ENCODE measurements at regions not wholly inside any gene's neighbourhood (a gene's known extent, or its start where the extent isn't known, plus 50 kb on each side); places are given as distances from the start of the nearest gene placed in this dataset.
A peak's percentile ranks its signal among the peaks of the same experiment; 100 is the strongest.

DNA sequence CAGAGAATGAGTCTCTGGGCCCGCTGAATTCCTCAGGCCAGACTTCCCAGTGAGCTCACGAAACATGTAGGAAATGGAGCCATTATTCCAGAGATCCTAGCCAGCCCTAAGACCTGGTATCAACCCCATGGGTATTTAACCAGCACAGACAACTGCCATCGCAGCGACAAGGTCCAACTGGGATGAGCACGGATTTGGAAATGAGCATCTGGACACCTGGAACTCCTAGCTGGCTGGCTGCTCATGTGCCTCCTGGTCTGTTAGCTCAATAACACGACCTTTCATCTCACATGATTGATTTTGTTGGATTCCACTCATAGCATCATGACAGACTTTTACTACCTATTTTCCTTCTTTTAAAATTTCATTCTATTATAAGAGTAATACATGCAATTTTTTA is 51.0 kb downstream of the POU3F3 start:
- Mint-ChIP-seq H3K27me3 (peaks cover 7% of the 10 kb centered on the region), H3K4me3 (no peak overlapping the region), H3K9me3 (no peaks in the 10 kb centered on the region), H3K27ac (no peak overlapping the region), H3K36me3 (no peaks in the 10 kb centered on the region), H3K4me1 (no peaks in the 10 kb centered on the region)

DNA sequence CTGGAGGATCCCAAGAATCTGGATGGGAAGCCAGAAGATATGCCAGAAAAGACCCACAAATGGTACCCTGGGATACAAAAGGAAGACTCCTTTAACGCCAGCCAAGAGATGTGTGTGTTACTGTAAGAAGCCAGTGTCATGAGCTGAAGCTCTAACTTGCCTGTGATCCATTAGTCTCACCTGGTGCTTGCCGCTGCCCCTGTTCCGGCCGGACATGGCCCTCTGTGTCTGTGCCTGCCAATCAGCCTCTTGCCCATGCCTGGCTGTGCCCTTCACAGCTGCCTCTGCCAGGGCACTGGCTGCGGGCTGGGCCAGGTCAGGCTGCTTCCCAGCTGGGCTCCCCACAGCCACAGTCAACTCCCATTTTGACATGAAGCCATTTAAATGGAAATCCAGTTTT is 55.4 kb downstream of the POU3F3 start:
- Mint-ChIP-seq H3K9me3 (no peaks in the 10 kb centered on the region), H3K4me1 (no peaks in the 10 kb centered on the region), H3K36me3 (no peaks in the 10 kb centered on the region), H3K4me3 (no peak overlapping the region), H3K27ac (no peak overlapping the region), H3K27me3 (peaks cover 9% of the 10 kb centered on the region)

DNA sequence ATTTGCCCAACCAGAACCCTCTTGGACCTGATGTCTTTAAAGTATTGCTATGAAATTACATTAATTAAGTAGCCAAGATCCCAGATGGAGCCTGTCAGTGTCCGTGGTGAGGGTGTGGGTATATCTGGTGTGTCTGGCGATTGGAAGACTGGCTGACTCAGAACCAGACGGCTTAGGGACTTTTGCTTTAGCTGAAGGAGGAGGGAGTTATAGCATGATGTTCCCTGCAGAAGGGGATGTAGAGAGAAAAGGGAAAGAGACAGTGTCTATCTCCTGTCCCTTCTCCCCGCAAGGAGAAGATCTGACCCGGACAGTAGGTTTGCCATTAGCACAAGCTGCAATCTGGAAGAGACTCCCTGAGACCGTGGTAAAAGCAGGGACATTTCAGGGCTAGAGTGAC is 60.6 kb downstream of the POU3F3 start:
- Mint-ChIP-seq H3K4me1 (no peaks in the 10 kb centered on the region), H3K27ac (no peak overlapping the region), H3K4me3 (no peak overlapping the region), H3K9me3 (no peaks in the 10 kb centered on the region), H3K27me3 (peaks cover 2% of the 10 kb centered on the region), H3K36me3 (no peaks in the 10 kb centered on the region)

DNA sequence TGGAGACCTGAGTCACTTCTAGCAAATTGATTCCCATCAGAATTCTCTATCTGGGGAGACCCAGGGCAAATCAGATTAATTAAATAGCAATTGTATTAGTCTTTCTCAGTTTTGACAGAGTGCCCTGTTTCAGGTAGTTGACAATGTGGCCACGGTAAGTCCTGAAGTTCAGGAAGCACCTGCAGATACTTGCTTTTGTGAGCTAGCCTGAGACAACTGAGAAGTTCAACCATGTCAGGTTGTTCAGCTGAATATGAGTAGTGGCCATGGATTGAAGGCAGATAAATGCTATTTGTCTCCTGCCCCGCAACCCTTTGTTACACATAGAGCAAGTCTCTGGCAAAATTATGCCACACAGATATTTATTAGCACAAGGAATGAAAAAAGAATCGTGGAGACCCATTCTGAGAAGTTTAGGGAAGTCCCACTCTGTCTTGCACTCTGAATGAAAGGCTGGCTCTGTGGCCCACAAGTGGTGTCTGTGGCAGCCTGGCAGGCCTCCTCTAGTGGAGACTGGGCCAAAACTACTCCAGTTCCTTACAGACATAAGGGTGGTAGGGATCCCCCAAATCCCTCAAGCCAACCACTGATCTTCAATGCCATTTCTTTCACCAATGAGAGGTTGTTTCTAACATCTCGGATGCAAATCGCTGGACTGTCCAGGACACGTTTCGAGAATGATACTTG is 61.3 kb downstream of the POU3F3 start:
- Mint-ChIP-seq H3K4me1 (no peaks in the 10 kb centered on the region), H3K27ac (no peak overlapping the region)

GRCh38 chr2:104919127-104919526 is 65.2 kb downstream of the POU3F3 start:
- no peak overlapping the region for H3K27ac Mint-ChIP-seq

More for the DNA sequence above, 61.3 kb downstream of the POU3F3 start:
- no peaks in the 10 kb centered on the region for H3K9me3 Mint-ChIP-seq
- H3K4me3 Mint-ChIP-seq: no peak overlapping the region
- no peaks in the 10 kb centered on the region for H3K36me3 Mint-ChIP-seq
- peaks cover 4% of the 10 kb centered on the region for H3K27me3 Mint-ChIP-seq

GRCh38 chr2:104923665-104924064 is 69.8 kb downstream of the POU3F3 start:
- Mint-ChIP-seq H3K9me3 (peaks cover 5% of the 10 kb centered on the region), H3K27ac (no peak overlapping the region), H3K4me1 (no peaks in the 10 kb centered on the region), H3K4me3 (no peak overlapping the region), H3K36me3 (no peaks in the 10 kb centered on the region), H3K27me3 (peaks cover 9% of the 10 kb centered on the region)

More at GRCh38 chr2:104919127-104919526, 65.2 kb downstream of the POU3F3 start:
- H3K4me3 Mint-ChIP-seq: no peak overlapping the region
- H3K4me1 Mint-ChIP-seq: no peaks in the 10 kb centered on the region
- H3K9me3 Mint-ChIP-seq: peaks cover 5% of the 10 kb centered on the region
- peaks cover 6% of the 10 kb centered on the region for H3K27me3 Mint-ChIP-seq
- H3K36me3 Mint-ChIP-seq: no peaks in the 10 kb centered on the region

DNA sequence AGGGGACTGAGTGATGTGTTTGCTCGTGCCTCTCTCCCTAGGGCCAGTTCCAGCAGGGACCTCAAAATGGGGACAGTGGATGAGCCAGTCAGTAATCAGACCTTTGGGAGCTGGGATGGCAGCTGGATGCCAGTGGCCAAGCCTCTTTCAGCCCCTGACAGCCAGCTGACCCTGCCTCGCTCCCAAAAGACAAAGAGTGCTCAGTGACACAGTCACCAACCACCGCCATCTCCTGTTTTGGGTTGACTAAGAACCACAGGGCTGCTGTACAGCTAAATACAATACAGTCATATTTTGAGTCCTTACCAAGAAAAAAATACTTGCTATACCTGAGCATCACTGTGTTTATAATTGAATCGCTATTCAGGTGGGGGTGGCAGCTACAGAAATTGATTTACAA is 75.7 kb downstream of the POU3F3 start:
- Mint-ChIP-seq H3K36me3 (no peaks in the 10 kb centered on the region), H3K4me3 (no peak overlapping the region), H3K27ac (no peak overlapping the region), H3K27me3 (peaks cover under 1% of the 10 kb centered on the region), H3K9me3 (no peaks in the 10 kb centered on the region), H3K4me1 (no peaks in the 10 kb centered on the region)

DNA sequence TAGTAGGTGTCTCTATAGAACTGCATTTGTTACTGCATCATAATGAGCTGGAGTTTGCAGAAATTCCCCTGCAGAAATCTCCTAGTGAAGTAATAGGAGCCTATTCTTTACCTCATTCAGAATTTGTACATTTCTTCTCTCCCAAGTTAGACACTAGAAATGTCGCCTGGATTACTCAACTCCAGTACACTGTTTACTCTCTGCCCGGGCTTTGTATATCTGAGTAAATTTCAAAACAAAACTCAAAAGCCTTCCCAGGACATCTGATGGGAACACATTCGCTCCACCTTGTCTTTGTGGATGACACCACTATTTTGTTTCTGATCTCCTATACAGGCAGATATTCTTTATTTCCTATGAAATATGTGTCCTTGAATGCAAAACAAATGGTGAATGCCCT is 76.8 kb downstream of the POU3F3 start:
- H3K36me3 Mint-ChIP-seq: no peaks in the 10 kb centered on the region
- H3K9me3 Mint-ChIP-seq: no peaks in the 10 kb centered on the region
- H3K27me3 Mint-ChIP-seq: no peaks in the 10 kb centered on the region
- no peaks in the 10 kb centered on the region for H3K4me1 Mint-ChIP-seq
- no peak overlapping the region for H3K4me3 Mint-ChIP-seq
- H3K27ac Mint-ChIP-seq: no peak overlapping the region

DNA sequence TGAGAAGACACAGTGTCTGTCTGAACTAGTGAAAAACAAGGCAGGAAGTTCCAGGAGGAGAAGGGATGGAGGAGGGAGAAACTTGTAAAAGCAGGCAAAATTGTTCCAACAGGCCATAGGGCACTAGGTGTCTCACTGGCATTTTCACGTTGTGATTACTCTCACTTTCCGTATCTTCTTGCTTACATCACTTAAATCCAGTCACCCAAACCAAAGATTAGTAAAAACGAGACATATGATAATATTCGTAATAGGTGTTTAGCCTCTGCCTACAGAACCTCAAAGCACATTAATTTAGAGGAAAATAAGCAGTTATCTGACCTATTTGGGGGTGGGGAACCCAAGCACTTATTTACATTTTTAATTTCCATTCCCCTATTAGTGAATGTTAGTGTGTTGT is 78.3 kb downstream of the POU3F3 start:
- Mint-ChIP-seq H3K36me3 (no peaks in the 10 kb centered on the region), H3K4me3 (no peak overlapping the region), H3K27ac (no peak overlapping the region), H3K27me3 (no peaks in the 10 kb centered on the region), H3K9me3 (no peaks in the 10 kb centered on the region), H3K4me1 (no peaks in the 10 kb centered on the region)

- peaks cover 2% of the 10 kb centered on the region for H3K4me1 Mint-ChIP-seq
- H3K4me3 Mint-ChIP-seq: no peak overlapping the region
- H3K27me3 Mint-ChIP-seq: peaks cover under 1% of the 10 kb centered on the region
- no peaks in the 10 kb centered on the region for H3K9me3 Mint-ChIP-seq
- no peaks in the 10 kb centered on the region for H3K36me3 Mint-ChIP-seq
- no peak overlapping the region for H3K27ac Mint-ChIP-seq
These were observed 79.4 kb downstream of the POU3F3 start for GRCh38 chr2:104933151-104933917.

GRCh38 chr2:104936527-104936926 is 82.6 kb downstream of the POU3F3 start:
- H3K9me3 Mint-ChIP-seq: no peaks in the 10 kb centered on the region
- H3K36me3 Mint-ChIP-seq: no peaks in the 10 kb centered on the region
- no peak overlapping the region for H3K27ac Mint-ChIP-seq
- H3K27me3 Mint-ChIP-seq: peaks cover 4% of the 10 kb centered on the region
- no peak overlapping the region for H3K4me3 Mint-ChIP-seq
- H3K4me1 Mint-ChIP-seq: peaks cover 5% of the 10 kb centered on the region

GRCh38 chr2:104938231-104938941 is 84.5 kb downstream of the POU3F3 start:
- H3K9me3 Mint-ChIP-seq: no peaks in the 10 kb centered on the region
- H3K27ac Mint-ChIP-seq: no peak overlapping the region
- peak overlapping the region; percentile 19 for H3K4me3 Mint-ChIP-seq
- no peaks in the 10 kb centered on the region for H3K36me3 Mint-ChIP-seq
- peaks cover 5% of the 10 kb centered on the region for H3K4me1 Mint-ChIP-seq
- H3K27me3 Mint-ChIP-seq: peaks cover 6% of the 10 kb centered on the region

DNA sequence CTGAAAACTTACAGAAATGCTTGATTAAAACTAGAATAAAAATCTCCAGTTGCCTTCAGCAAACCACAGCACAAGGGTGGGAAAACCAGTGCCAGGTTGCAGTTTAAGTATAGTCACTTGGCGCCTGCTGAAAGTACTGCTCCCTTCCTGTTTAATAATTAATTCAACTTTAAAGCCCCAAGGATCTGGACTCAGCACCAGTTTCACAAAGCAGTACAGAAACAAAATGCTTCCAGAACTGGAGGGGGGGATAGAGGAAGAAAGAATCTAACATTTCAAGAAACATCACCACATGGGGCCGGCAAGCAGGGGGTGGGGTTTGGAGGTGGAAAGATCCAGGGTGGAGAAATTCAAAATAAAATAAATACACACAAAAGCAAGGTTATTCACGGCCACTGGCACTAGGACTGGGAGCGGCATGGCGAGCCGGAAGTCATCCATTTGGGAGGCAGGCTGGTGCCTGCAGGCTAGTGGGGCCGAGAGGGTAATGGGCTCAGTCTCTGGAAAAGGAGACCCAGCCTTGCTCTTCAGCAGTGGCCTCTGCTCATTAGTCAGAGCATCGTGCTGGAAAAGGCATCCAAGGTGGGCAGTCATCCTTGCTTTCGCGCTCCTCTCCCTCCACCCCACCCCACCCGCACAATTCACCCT is 85.8 kb downstream of the POU3F3 start:
- Mint-ChIP-seq H3K9me3 (no peaks in the 10 kb centered on the region), H3K27me3 (peaks cover 8% of the 10 kb centered on the region), H3K4me3 (no peak overlapping the region), H3K27ac (no peak overlapping the region), H3K36me3 (no peaks in the 10 kb centered on the region), H3K4me1 (peaks cover 5% of the 10 kb centered on the region)

DNA sequence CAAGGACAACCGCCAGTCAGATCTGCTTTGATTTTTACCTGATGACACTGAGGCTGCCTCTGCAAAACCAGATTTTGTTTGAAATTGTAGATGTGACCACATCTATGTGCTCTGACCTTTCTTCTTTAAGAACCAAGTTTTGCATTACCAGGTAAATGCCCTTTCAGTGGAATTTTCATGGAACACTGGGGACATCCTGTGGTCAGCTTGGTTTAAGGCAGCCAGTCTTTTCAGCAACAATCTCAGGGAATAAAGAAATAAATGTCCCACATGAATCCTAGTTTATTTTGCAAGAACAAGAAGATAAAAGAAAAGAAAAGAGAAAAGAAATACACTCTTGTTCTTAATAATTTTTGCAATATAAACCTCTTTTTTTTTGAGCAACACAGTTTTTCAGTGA is 90.6 kb downstream of the POU3F3 start:
- Mint-ChIP-seq H3K4me1 (no peaks in the 10 kb centered on the region), H3K27me3 (peaks cover 9% of the 10 kb centered on the region), H3K9me3 (no peaks in the 10 kb centered on the region)

DNA sequence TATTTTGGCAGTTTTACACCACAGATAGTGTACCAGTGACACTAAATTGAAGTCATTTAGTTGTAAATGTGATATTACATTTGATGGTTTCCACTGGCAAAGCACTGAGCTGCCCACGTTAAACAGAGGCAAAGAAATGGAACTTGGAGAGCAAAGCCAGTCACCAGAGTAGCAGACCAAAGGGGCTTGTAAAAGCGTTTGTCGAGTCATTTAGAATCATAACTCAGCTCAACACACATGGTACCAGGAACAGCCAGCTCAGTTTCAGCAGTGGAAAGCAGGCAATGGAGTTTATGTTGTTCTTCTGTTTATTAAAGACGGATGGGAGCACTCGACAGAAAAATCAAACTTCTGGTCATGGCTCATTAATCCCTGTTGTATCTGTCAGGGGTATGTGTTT is 91.2 kb downstream of the POU3F3 start:
- no peaks in the 10 kb centered on the region for H3K36me3 Mint-ChIP-seq
- no peaks in the 10 kb centered on the region for H3K4me1 Mint-ChIP-seq
- H3K4me3 Mint-ChIP-seq: no peak overlapping the region
- H3K27me3 Mint-ChIP-seq: peaks cover 7% of the 10 kb centered on the region
- H3K9me3 Mint-ChIP-seq: no peaks in the 10 kb centered on the region
- no peak overlapping the region for H3K27ac Mint-ChIP-seq

More for the DNA sequence above, 90.6 kb downstream of the POU3F3 start:
- no peak overlapping the region for H3K27ac Mint-ChIP-seq
- no peaks in the 10 kb centered on the region for H3K36me3 Mint-ChIP-seq
- no peak overlapping the region for H3K4me3 Mint-ChIP-seq
